ENCODE measurements at regions not wholly inside any gene's neighbourhood (a gene's known extent, or its start where the extent isn't known, plus 50 kb on each side); places are given as distances from the start of the nearest gene placed in this dataset.

- DNase-seq (ENCODE audit: low read depth in 4 of 4, low spot score in 1 of 4) = no peak
Observed at GRCh38 chr5:52710972-52711596, 76.6 kb upstream of the ITGA1 start.

- DNase-seq (ENCODE audit: low read depth in 4 of 4, low spot score in 1 of 4) = no peak
Observed at GRCh38 chr5:52712354-52712753, 75.4 kb upstream of the ITGA1 start.

GRCh38 chr5:52725065-52725746 is 62.5 kb upstream of the ITGA1 start:
- peak in 1 of 4 experiments; percentile 7 for DNase-seq (ENCODE audit: low read depth in 4 of 4, low spot score in 1 of 4)

- DNase-seq (ENCODE audit: low read depth in 4 of 4, low spot score in 1 of 4) = no peak
Observed at GRCh38 chr5:52725808-52726207, 61.9 kb upstream of the ITGA1 start.

- no peak for DNase-seq (ENCODE audit: low read depth in 4 of 4, low spot score in 1 of 4)
Observed at GRCh38 chr5:52727020-52727419, 60.7 kb upstream of the ITGA1 start.

GRCh38 chr5:52727576-52727975 is 60.1 kb upstream of the ITGA1 start:
- DNase-seq (ENCODE audit: low read depth in 4 of 4, low spot score in 1 of 4) = no peak

- DNase-seq (ENCODE audit: low read depth in 4 of 4, low spot score in 1 of 4) = no peak
Observed at GRCh38 chr5:52728224-52728623, 59.5 kb upstream of the ITGA1 start.

GRCh38 chr5:52728686-52729085 is 59.0 kb upstream of the ITGA1 start:
- DNase-seq (ENCODE audit: low read depth in 4 of 4, low spot score in 1 of 4) = no peak

- DNase-seq (ENCODE audit: low read depth in 4 of 4, low spot score in 1 of 4) = no peak
Observed at GRCh38 chr5:52731274-52732027, 56.3 kb upstream of the ITGA1 start.

- DNase-seq (ENCODE audit: low read depth in 4 of 4, low spot score in 1 of 4) = no peak
Observed at GRCh38 chr5:52734557-52734956, 53.2 kb upstream of the ITGA1 start.

GRCh38 chr5:52735139-52735538 is 52.6 kb upstream of the ITGA1 start:
- DNase-seq (ENCODE audit: low read depth in 4 of 4, low spot score in 1 of 4) = no peak
